Astrocyte (in vitro differentiated cells and primary cell): ENCODE measurements at regions not wholly inside any gene's neighbourhood (a gene's known extent, or its start where the extent isn't known, plus 50 kb on each side); places are given as distances from the start of the nearest gene placed in this dataset.

ENCODE experiments used
- DNase-seq: peaks from one replicate; pipeline ENCODE4 v3.0.0-alpha.2; 2010; ENCODE audit warnings: low read depth
- FAIRE-seq: peaks from 2 replicates; lab custom pipeline; 2011; peaks lifted over from hg19 to GRCh38; lab: Jason Lieb, UNC
- H2AFZ ChIP-seq: 2 replicates; pipeline ENCODE4 v1.6.0; 2012; ENCODE audit warnings: low read depth, low read length, inconsistent platforms
- H3K27ac ChIP-seq: 2 replicates; pipeline ENCODE4 v1.5.1; 2011; ENCODE audit warnings: low read depth, low read length, inconsistent platforms
- H3K27me3 ChIP-seq: 2 replicates; pipeline ENCODE4 v1.6.0; 2011; ENCODE audit warnings: low read length, inconsistent platforms; ENCODE audit not compliant: insufficient read depth
- H3K36me3 ChIP-seq: 2 replicates; pipeline ENCODE4 v1.5.1; 2011; ENCODE audit warnings: low read length, inconsistent platforms; ENCODE audit not compliant: insufficient read depth
- H3K4me1 ChIP-seq: 2 replicates; pipeline ENCODE4 v1.5.1; 2011; ENCODE audit warnings: low read length, inconsistent platforms; ENCODE audit not compliant: insufficient read depth
- H3K4me2 ChIP-seq: 2 replicates; pipeline ENCODE4 v1.6.0; 2012; ENCODE audit warnings: low read length, inconsistent platforms
- H3K4me3 ChIP-seq: 2 replicates; pipeline ENCODE4 v1.5.1; 2011; ENCODE audit warnings: low read depth, mild to moderate bottlenecking, low read length, inconsistent platforms; ENCODE audit not compliant: insufficient read depth
- H3K79me2 ChIP-seq: 2 replicates; pipeline ENCODE4 v1.6.0; 2012; ENCODE audit warnings: mild to moderate bottlenecking, low read length, inconsistent platforms; ENCODE audit not compliant: insufficient read depth
- H3K9ac ChIP-seq: 2 replicates; pipeline ENCODE4 v1.6.0; 2012; ENCODE audit warnings: mild to moderate bottlenecking, low read length, inconsistent platforms
- H3K9me3 ChIP-seq: 2 replicates; pipeline ENCODE4 v1.5.1; 2012; ENCODE audit warnings: low read depth, mild to moderate bottlenecking, low read length, inconsistent platforms; ENCODE audit not compliant: insufficient read depth
- H4K20me1 ChIP-seq: 2 replicates; pipeline ENCODE4 v1.6.0; 2012; ENCODE audit warnings: low read length, inconsistent platforms; ENCODE audit not compliant: insufficient read depth
- H3K27ac Mint-ChIP-seq: one replicate; pipeline ENCODE4 v1.8.0; 2021; ENCODE audit warnings: mild to moderate bottlenecking, mixed read lengths; ENCODE audit not compliant: unreplicated experiment
- H3K27me3 Mint-ChIP-seq: one replicate; pipeline ENCODE4 v1.8.0; 2021; ENCODE audit warnings: low read depth, mixed read lengths; ENCODE audit not compliant: unreplicated experiment
- H3K36me3 Mint-ChIP-seq: one replicate; pipeline ENCODE4 v1.8.0; 2021; ENCODE audit warnings: low read depth, mixed read lengths; ENCODE audit not compliant: unreplicated experiment
- H3K4me1 Mint-ChIP-seq: one replicate; pipeline ENCODE4 v1.8.0; 2021; ENCODE audit warnings: low read depth, mixed read lengths; ENCODE audit not compliant: unreplicated experiment
- H3K4me3 Mint-ChIP-seq: one replicate; pipeline ENCODE4 v1.8.0; 2021; ENCODE audit warnings: mild to moderate bottlenecking, moderate library complexity, mixed read lengths; ENCODE audit not compliant: unreplicated experiment
- H3K9me3 Mint-ChIP-seq: one replicate; pipeline ENCODE4 v1.8.0; 2021; ENCODE audit warnings: mild to moderate bottlenecking, mixed read lengths; ENCODE audit not compliant: unreplicated experiment
- EZH2 ChIP-seq: IDR thresholded peaks from 2 replicates; pipeline ENCODE4 v1.6.1; 2012; ENCODE audit warnings: mild to moderate bottlenecking, low read length, inconsistent platforms; ENCODE audit not compliant: insufficient read depth
- TF ChIP-seq, protein P1 (sequence below): IDR thresholded peaks from 2 replicates; pipeline ENCODE4 v1.5.1; 2011; ENCODE audit warnings: low read depth, mild to moderate bottlenecking, inconsistent platforms, low read length, moderate library complexity; ENCODE audit not compliant: insufficient read depth

DNA sequence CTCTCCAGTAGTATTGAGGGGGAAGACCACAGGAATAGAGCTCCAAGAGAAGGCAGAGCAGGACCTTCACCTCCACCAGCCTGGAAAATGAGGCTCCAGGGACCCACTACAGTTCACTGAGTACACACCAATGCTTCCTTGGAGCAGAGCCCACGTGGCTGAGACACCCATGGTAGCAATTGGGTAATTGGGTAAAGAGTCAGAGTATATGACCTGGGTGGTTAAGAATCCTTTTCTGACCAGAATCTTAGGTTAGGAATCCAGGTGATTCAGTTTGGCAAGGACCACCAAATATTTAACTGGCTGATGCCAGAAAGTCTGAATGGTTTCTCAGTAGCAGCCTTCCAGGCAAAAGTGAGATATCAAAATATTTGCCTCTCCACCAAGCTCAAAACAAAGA, 107.7 kb downstream of the MDH1 start:
- no peak overlapping the region for H3K27ac Mint-ChIP-seq
- H3K79me2 ChIP-seq: no peaks in the 10 kb centered on the region
- no peak overlapping the region for H3K4me3 Mint-ChIP-seq
- H3K9me3 Mint-ChIP-seq: no peaks in the 10 kb centered on the region
- no peak for FAIRE-seq
- TF ChIP-seq, protein P1, sequence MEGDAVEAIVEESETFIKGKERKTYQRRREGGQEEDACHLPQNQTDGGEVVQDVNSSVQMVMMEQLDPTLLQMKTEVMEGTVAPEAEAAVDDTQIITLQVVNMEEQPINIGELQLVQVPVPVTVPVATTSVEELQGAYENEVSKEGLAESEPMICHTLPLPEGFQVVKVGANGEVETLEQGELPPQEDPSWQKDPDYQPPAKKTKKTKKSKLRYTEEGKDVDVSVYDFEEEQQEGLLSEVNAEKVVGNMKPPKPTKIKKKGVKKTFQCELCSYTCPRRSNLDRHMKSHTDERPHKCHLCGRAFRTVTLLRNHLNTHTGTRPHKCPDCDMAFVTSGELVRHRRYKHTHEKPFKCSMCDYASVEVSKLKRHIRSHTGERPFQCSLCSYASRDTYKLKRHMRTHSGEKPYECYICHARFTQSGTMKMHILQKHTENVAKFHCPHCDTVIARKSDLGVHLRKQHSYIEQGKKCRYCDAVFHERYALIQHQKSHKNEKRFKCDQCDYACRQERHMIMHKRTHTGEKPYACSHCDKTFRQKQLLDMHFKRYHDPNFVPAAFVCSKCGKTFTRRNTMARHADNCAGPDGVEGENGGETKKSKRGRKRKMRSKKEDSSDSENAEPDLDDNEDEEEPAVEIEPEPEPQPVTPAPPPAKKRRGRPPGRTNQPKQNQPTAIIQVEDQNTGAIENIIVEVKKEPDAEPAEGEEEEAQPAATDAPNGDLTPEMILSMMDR: no peak
- TF ChIP-seq EZH2: no peak
- H3K4me2 ChIP-seq: no peak overlapping the region
- peaks cover 14% of the 10 kb centered on the region for H3K4me1 ChIP-seq
- H3K27me3 Mint-ChIP-seq: no peaks in the 10 kb centered on the region
- no peaks in the 10 kb centered on the region for H3K36me3 ChIP-seq
- peaks cover 22% of the 10 kb centered on the region for H3K4me1 Mint-ChIP-seq
- no peak overlapping the region for H3K4me3 ChIP-seq
- H3K9me3 ChIP-seq: no peaks in the 10 kb centered on the region
- H3K27me3 ChIP-seq: no peaks in the 10 kb centered on the region
- H2AFZ ChIP-seq: no peak overlapping the region
- H3K27ac ChIP-seq: no peak overlapping the region
- no peaks in the 10 kb centered on the region for H4K20me1 ChIP-seq
- no peak overlapping the region for H3K9ac ChIP-seq
- peak; percentile 12 for DNase-seq
- peaks cover 2% of the 10 kb centered on the region for H3K36me3 Mint-ChIP-seq

DNA sequence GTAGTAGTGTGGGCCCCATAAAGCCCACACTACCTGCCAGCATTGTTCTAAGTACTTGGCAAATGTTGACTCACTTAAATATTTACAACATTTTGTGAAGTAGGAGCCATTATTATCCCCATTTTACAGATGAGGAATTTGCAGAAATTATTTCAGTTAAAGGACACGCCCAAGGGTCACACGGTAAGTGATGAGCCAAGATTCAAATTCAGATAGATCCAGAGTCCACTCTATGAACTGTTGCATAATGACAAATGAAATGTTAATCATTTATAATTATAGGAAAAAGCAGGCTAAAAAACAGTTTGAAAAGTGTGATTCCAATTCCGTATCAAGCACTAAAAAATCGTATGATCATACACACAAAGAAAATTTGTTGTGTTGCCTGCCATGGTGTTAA, 108.4 kb downstream of the MDH1 start:
- Mint-ChIP-seq H3K36me3 (peaks cover 2% of the 10 kb centered on the region), H3K27ac (no peak overlapping the region), H3K27me3 (no peaks in the 10 kb centered on the region), H3K9me3 (no peaks in the 10 kb centered on the region), H3K4me1 (peaks cover 21% of the 10 kb centered on the region), H3K4me3 (no peak overlapping the region)
- Histone ChIP-seq H2AFZ (no peak overlapping the region), H3K4me2 (no peak overlapping the region), H3K9me3 (no peaks in the 10 kb centered on the region), H3K79me2 (no peaks in the 10 kb centered on the region), H3K9ac (no peak overlapping the region), H3K4me1 (peaks cover 14% of the 10 kb centered on the region), H3K4me3 (no peak overlapping the region), H3K27ac (no peak overlapping the region), H4K20me1 (no peaks in the 10 kb centered on the region), H3K27me3 (no peaks in the 10 kb centered on the region), H3K36me3 (no peaks in the 10 kb centered on the region)
- FAIRE-seq: no peak
- no peak for TF ChIP-seq EZH2
- TF ChIP-seq, protein P1: no peak
- no peak for DNase-seq

DNA sequence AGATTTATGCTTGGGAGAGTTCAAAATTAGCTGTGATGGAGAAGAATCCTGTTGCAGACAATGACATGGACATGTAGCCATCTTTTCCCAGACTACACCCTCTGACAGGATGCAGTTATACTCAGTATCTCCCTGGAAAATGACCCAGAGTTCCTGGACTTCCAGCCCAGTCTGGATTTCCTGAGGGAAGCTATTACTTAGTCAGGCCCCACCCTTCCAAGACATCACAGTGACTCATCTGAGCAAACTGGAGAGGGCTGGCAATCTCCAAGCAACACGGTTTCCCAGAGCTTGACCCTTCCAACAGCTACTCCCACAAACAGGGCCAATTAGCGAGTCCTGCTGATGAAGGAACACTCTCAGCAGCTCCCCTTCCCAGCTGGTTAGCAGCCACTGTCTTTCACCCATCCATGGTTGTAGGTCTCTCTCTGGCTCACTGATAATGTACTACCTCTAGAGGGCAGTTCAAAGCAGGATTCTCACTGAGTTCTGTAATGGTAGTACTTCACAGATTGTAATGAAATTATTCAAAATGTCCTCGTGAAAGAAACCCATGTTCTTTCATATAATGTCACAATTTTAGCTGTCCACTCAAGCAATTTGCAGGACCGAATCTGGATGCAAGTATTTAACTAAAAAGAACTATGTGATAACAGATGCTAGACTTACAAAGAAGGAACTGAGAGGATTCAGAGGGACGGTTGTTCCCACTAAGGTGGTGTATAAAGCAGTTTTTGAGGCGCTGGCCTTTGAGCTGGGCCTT, 110.2 kb downstream of the MDH1 start:
- Histone ChIP-seq H3K4me2 (peak overlapping the region; percentile 48), H3K4me3 (no peak overlapping the region), H3K4me1 (peaks cover 14% of the 10 kb centered on the region), H2AFZ (peak overlapping the region; percentile 79), H3K9me3 (no peaks in the 10 kb centered on the region), H4K20me1 (no peaks in the 10 kb centered on the region), H3K27me3 (no peaks in the 10 kb centered on the region), H3K36me3 (no peaks in the 10 kb centered on the region), H3K27ac (peak overlapping the region; percentile 56), H3K9ac (peak overlapping the region; percentile 9), H3K79me2 (no peaks in the 10 kb centered on the region)
- TF ChIP-seq, protein P1: peak; percentile 57
- TF ChIP-seq EZH2: no peak
- peak overlapping the region; percentile 81 for H3K27ac Mint-ChIP-seq
- peaks cover 17% of the 10 kb centered on the region for H3K4me1 Mint-ChIP-seq
- H3K9me3 Mint-ChIP-seq: no peaks in the 10 kb centered on the region
- peak; percentile 86 for DNase-seq
- H3K36me3 Mint-ChIP-seq: peaks cover 2% of the 10 kb centered on the region
- peak; percentile 90 for FAIRE-seq
- no peak overlapping the region for H3K4me3 Mint-ChIP-seq
- no peaks in the 10 kb centered on the region for H3K27me3 Mint-ChIP-seq
